GM18858 (cell line): ENCODE measurements at regions not wholly inside any gene's neighbourhood (a gene's known extent, or its start where the extent isn't known, plus 50 kb on each side); places are given as distances from the start of the nearest gene placed in this dataset.

Source experiments
- ATAC-seq: cut with Tn5 transposase; IDR thresholded peaks from one replicate; pipeline ENCODE4 v1.9.1; 2021; ENCODE audit not compliant: unreplicated experiment

- ATAC-seq = no peak
Measured at GRCh38 chr1:187622545-187622944, 793.8 kb downstream of the PLA2G4A start.

- no peak for ATAC-seq
Measured at GRCh38 chr1:187624812-187625545, 796.2 kb downstream of the PLA2G4A start.

- ATAC-seq = no peak
Measured at GRCh38 chr1:187626056-187626455, 797.3 kb downstream of the PLA2G4A start.

GRCh38 chr1:187627516-187627915 is 798.8 kb downstream of the PLA2G4A start:
- ATAC-seq = no peak

GRCh38 chr1:187629075-187629474 is 800.3 kb downstream of the PLA2G4A start:
- ATAC-seq = no peak

GRCh38 chr1:187630653-187631380 is 802.1 kb downstream of the PLA2G4A start:
- ATAC-seq = no peak

- ATAC-seq = no peak
Measured at GRCh38 chr1:187631381-187631675, 802.6 kb downstream of the PLA2G4A start.

GRCh38 chr1:187631984-187632383 is 803.2 kb downstream of the PLA2G4A start:
- ATAC-seq = no peak

- no peak for ATAC-seq
Measured at GRCh38 chr1:187634940-187635339, 806.2 kb downstream of the PLA2G4A start.

- no peak for ATAC-seq
Measured at GRCh38 chr1:187638733-187639434, 810.1 kb downstream of the PLA2G4A start.

GRCh38 chr1:187641015-187641414 is 812.3 kb downstream of the PLA2G4A start:
- no peak for ATAC-seq

GRCh38 chr1:187641463-187641862 is 812.7 kb downstream of the PLA2G4A start:
- ATAC-seq = no peak

GRCh38 chr1:187641907-187642306 is 813.2 kb downstream of the PLA2G4A start:
- ATAC-seq = no peak

- ATAC-seq = no peak
Measured at GRCh38 chr1:187645651-187646050, 816.9 kb downstream of the PLA2G4A start.

- ATAC-seq = no peak
Measured at GRCh38 chr1:187646536-187647107, 817.9 kb downstream of the PLA2G4A start.

- ATAC-seq = no peak
Measured at GRCh38 chr1:187648091-187648490, 819.3 kb downstream of the PLA2G4A start.

- ATAC-seq = no peak
Measured at GRCh38 chr1:187654635-187655034, 825.9 kb downstream of the PLA2G4A start.

- no peak for ATAC-seq
Measured at GRCh38 chr1:187655104-187655503, 826.4 kb downstream of the PLA2G4A start.

- no peak for ATAC-seq
Measured at GRCh38 chr1:187665483-187665882, 836.7 kb downstream of the PLA2G4A start.

- no peak for ATAC-seq
Measured at GRCh38 chr1:187680823-187681222, 852.1 kb downstream of the PLA2G4A start.

GRCh38 chr1:187682112-187682511 is 853.4 kb downstream of the PLA2G4A start:
- no peak for ATAC-seq

GRCh38 chr1:187685333-187685732 is 856.6 kb downstream of the PLA2G4A start:
- no peak for ATAC-seq
